ENCODE measurements at regions not wholly inside any gene's neighbourhood (a gene's known extent, or its start where the extent isn't known, plus 50 kb on each side); places are given as distances from the start of the nearest gene placed in this dataset.

GRCh38 chr13:67474115-67474514 lies 244.0 kb upstream of the PCDH9 start:
- TF ChIP-seq CTCF (conservative IDR thresholded peaks at IDR 0.05 in 1 of 2, IDR thresholded peaks at IDR 0.05 in 1 of 2; ENCODE audit: low read depth in 1 of 2, low read length in 2 of 2) (no peak), EZH2 (IDR thresholded peaks at IDR 0.05; ENCODE audit: low read length, missing control alignments) (no peak)

All from fibroblast of lung (primary cell).